H7 (cell line): ENCODE measurements at regions not wholly inside any gene's neighbourhood (a gene's known extent, or its start where the extent isn't known, plus 50 kb on each side); places are given as distances from the start of the nearest gene placed in this dataset.

Source experiments
- DNase-seq: peaks from one replicate; pipeline ENCODE4 v3.0.0; 2012
- H3K27me3 ChIP-seq: 2 replicates; pipeline ENCODE4 v1.6.0; 2011; ENCODE audit warnings: mild to moderate bottlenecking, low read length; ENCODE audit not compliant: control insufficient read depth, insufficient read depth
- H3K36me3 ChIP-seq: replicated peaks from 2 replicates; pipeline ENCODE4 v1.5.1; 2011; ENCODE audit warnings: low read length; ENCODE audit not compliant: control insufficient read depth, insufficient read depth
- H3K4me3 ChIP-seq: 2 replicates; pipeline ENCODE4 v1.5.1; 2011; ENCODE audit warnings: low read depth, mild to moderate bottlenecking, control low read depth, low read length, moderate library complexity; ENCODE audit not compliant: insufficient read depth

DNA sequence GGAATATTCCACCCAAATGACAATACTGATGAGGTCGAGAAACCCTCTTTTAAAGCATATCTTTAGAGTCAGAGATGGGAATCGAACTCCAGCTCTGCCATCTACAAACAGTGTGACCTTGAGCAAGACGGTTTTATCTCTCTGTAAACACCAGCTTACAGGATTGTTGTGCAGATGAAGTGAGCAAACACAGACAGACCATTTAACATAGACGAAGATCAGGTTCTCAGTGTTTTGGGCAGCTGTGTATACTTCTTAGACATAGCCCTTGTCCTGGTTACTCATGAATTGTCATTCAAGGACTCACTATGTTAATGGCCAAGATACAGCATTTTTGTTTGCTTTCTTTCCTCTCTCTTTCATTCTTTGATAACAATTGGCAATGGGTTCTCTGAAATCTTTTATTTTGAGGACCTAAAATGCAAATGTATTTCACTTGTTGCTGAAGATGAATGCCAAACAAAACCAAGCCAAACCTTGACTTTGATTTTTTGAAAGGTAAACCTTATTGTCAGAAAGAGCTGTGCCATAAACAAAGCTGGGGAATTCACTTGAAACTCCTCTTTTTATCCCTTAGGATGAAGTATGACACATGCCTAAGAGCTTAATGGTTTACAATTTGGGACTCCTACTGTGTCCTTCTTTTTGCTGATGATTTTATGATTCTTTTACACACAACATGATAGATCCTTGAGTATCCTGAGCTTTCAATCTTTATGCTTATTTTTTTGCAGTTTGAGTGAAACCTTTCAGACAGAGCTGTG, 250.0 kb upstream of the PDZRN3 start:
- peak; percentile 3 for DNase-seq

DNA sequence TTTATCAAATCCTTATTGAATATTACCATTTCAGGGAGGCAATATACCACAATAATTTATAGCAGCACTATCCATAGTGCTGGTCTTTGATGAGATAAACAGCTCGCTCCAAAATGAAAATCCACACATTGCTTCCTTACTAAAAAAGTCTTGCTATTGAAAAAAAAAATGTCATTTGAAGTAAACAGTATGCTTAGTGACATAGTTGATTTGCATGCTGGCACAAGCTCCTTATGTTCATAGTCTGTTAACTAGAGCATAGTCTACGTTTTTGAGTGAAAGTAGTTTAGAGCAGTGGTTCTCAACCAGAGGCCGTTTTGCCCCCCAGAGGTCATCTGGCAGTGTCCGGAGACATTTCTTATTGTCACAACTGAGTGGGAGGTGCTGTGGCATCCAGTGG, 249.4 kb upstream of the PDZRN3 start:
- H3K27me3 ChIP-seq, result no peaks in the 10 kb centered on the region
- H3K4me3 ChIP-seq, result no peak overlapping the region
- no peak for DNase-seq
- H3K36me3 ChIP-seq, result no peaks in the 10 kb centered on the region

More for the DNA sequence above, 250.0 kb upstream of the PDZRN3 start:
- no peaks in the 10 kb centered on the region for H3K27me3 ChIP-seq
- H3K4me3 ChIP-seq, result no peak overlapping the region
- no peaks in the 10 kb centered on the region for H3K36me3 ChIP-seq

DNA sequence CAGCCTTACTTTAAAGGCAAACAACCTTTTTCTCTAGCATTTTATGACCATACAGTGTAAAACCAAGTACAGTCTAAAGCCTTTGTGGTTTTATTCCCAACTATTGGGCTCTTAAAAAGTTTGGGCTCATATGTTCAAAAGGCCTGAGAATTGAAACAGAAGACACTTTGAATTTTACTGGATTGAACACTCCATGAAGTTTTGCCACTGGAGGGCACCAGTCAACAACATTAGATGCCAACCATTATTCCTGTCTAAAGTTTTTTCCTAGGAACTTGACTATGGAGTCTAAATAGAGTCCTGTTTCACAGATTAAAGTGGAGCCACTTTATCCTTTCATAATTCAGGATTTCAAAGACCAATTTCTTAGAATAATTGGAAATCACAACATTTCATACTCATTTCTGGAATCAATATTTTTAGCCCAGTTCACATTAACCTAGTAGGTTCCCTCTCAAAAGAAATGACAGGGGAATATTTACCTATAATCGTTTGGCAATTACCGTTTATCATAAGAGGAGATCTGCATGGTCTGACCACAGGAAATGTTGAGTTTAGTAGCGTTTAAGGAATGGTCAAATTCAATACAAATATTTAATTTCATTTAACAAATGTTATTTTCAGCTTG, 244.1 kb upstream of the PDZRN3 start:
- Histone ChIP-seq H3K4me3 (no peak overlapping the region), H3K27me3 (no peaks in the 10 kb centered on the region), H3K36me3 (no peaks in the 10 kb centered on the region)
- DNase-seq, result peak; percentile 34

DNA sequence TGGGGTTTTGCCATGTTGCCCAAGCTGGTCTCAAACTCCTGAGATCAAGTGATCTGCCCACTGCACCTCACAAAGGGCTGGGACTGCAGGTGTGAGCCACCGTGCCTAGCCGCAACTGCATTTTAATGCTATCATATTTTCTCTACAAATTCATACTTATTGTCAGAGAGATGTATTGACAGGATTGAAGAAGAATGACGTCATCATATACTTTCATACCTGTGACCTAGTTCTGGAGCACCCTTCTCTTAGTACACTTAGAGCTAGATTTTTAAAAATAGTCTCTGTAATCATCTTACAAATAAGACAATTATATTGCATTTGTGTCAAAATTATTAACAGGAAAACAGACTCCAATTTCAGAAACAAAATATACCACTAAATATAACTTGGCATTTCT, 242.8 kb upstream of the PDZRN3 start:
- Histone ChIP-seq H3K36me3 (no peaks in the 10 kb centered on the region), H3K4me3 (no peak overlapping the region), H3K27me3 (no peaks in the 10 kb centered on the region)
- DNase-seq, result no peak

DNA sequence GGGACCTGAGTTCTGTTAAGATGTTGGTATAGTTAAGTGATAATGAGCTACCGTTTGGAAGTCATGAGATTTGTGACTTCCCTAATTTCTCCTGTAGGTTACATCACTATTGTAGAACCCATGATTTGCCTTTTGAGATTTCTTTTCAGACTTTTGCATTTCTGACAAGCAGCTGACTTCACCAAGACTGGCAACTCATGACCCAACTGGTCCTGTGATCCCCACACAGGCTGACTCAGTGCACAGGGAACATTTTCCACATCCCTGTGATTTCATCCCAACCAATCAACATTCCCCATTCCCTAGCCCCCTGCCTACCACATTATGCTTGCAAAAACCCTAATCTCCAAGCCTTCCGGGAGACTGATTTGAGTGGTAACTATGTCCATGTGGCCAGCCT, 242.1 kb upstream of the PDZRN3 start:
- no peak overlapping the region for H3K4me3 ChIP-seq
- no peaks in the 10 kb centered on the region for H3K27me3 ChIP-seq
- no peaks in the 10 kb centered on the region for H3K36me3 ChIP-seq
- DNase-seq, result no peak

DNA sequence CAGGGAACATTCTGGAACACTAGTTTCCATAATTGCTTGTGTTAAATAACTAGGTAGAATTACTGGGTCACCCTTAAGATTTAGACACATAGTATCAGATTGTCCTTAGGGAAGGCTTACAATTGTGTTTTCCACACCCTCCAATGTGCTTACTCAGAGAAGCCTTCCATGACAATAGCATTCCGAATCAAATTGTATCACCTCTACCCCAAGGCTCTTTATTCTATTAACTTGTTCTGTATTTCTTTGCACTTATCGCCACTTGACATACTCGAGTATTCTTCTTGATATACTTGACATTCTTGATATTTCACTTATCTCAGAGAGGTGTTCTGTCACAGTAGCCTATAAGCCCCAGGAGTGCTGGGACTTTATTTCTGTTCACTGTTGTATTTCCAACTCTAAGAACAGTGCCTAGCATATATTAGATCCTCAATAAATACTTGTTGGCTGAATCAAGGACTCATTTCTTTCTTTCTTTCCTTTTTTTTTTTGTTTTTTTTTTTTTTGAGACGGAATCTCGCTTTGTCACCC, 238.9 kb upstream of the PDZRN3 start:
- H3K4me3 ChIP-seq, result no peak overlapping the region
- no peak for DNase-seq

DNA sequence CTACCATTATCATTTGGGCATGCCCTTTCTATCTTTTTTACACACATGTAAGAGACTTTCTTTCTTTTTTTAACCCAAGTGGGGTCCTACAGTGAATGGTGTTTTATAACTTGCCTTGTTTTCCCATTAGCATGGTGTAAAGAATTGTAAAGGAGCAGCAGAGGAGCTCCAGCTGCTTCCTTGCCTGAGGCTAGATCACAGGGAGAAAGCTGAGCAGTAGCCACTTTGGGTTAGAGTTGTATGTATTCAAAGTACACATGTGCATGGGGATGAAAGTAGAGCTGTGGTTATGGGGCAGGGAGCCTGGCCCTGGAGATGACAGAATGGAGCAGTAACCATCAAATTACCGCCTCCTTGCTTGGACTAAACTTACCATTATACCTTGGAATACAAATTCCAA, 231.1 kb upstream of the PDZRN3 start:
- DNase-seq, result no peak
- no peak overlapping the region for H3K4me3 ChIP-seq
- no peaks in the 10 kb centered on the region; the same call in 1 of the 2 replicates for H3K36me3 ChIP-seq
- H3K27me3 ChIP-seq, result no peaks in the 10 kb centered on the region

More for the DNA sequence above, 238.9 kb upstream of the PDZRN3 start:
- no peaks in the 10 kb centered on the region for H3K36me3 ChIP-seq
- no peaks in the 10 kb centered on the region for H3K27me3 ChIP-seq

DNA sequence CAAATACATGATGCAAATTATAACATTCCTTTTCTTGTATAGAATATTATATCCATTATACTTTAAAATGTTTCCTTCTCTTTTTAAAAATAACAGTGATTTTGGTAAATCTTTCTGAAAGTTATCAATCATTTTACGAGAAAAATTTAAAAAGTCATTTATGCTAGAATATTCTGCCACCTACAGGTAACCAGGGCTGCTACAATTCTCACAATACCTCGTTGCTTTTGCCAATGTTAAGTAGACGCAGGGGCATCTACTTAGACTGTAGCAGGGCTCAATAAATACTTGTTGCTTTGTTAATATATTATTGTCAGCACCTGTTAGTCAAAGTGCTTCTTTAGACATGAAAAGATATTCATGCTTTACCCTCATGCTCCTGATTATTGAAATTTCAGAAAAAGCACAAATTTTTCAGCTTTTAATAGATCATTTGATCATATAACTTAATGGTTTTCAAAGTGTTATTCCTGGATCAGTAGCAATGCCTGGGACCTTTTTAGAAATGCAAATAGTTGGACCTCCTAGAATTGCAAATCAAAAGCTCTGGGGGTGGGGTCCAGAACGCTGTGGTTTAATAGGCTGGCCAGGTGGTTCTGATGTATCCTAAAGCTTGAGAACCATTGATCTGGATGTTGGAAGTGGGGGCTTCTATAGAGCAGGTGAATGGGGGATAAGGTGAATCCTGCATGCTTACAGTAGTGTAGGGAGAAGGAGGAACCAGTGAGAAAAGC, 223.6 kb upstream of the PDZRN3 start:
- no peaks in the 10 kb centered on the region for H3K27me3 ChIP-seq
- DNase-seq, result peak; percentile 13

DNA sequence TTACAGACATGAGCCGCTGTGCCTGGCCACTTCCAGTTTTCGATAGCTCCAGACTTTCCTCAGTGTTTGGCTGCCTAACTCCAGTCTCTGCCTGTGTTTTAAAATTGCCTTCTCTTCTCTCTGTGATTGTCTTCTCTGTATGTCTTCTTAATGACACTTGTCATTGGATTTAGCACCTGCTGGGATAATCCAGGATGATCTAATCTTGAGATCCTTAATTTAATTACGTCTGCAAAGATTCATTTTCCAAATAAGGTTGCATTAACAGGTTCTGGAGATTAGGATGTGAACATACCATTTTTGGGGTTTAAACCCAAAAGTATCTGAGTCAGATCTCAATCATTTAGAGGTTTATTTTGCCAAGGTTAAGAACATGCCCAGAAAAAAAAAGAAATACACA, 222.2 kb upstream of the PDZRN3 start:
- no peak for DNase-seq
- no peaks in the 10 kb centered on the region; the same call in 1 of the 2 replicates for H3K36me3 ChIP-seq
- no peak overlapping the region for H3K4me3 ChIP-seq
- H3K27me3 ChIP-seq, result no peaks in the 10 kb centered on the region

More for the DNA sequence above, 223.6 kb upstream of the PDZRN3 start:
- no peak overlapping the region for H3K4me3 ChIP-seq
- H3K36me3 ChIP-seq, result no peaks in the 10 kb centered on the region; the same call in 1 of the 2 replicates

DNA sequence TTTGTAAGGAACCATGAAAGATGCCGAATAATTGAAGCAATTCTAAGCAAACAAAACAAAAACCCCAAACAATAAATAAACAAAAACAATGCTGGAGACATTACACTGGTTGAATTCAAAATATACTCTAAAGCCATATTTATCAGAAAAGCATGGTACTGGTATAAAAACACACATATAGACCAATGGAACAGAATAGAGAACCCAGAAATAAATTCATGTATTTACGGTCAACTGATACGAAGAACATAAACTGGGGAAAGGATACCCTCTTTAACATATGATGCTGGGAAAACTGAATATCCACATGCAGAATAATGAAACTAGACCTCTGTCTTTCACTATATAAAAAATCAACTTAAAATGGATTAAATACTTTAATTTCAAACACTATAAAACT, 214.3 kb upstream of the PDZRN3 start:
- Histone ChIP-seq H3K36me3 (no peaks in the 10 kb centered on the region), H3K4me3 (no peak overlapping the region), H3K27me3 (no peaks in the 10 kb centered on the region)
- no peak for DNase-seq

DNA sequence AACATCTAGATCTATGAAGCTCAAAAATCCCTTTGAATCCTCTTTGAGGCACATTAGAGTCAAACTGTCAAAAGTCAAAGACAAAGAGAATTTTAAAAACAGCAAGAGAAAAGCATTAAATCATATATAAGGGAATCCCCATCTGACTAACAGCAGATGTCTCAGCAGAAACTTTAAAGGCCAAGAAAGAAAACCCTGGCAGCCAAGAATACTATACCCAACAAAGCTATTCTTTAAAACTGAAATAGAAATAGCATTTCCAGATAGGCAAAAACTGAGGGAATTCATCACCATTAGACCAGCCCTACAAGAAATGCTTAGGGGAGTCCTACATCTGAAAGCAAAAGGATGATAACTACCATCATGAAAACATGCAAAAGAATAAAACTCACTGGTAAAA, 211.2 kb upstream of the PDZRN3 start:
- no peak for DNase-seq
- Histone ChIP-seq H3K27me3 (no peaks in the 10 kb centered on the region), H3K4me3 (no peak overlapping the region), H3K36me3 (no peaks in the 10 kb centered on the region)

DNA sequence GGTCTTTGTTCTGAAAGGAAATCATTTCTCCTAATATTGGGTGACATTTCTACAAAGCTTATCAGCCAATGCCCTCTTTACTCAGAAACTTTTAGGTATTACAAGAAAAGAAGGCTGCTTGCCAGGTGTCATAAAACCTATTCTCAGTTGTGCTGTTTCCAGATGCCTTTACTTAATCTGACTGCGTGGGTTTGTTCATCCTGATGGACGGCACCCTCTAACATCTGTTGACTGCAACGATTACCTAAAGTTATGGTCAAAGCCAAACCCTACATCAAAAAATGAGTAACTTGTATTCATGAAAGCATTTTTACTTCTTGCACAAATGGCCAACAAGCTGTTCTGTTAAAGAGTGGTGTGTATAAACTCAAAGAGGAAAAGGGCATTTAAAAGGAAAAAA, 207.7 kb upstream of the PDZRN3 start:
- Histone ChIP-seq H3K36me3 (no peaks in the 10 kb centered on the region), H3K4me3 (no peak overlapping the region), H3K27me3 (no peaks in the 10 kb centered on the region)
- no peak for DNase-seq

DNA sequence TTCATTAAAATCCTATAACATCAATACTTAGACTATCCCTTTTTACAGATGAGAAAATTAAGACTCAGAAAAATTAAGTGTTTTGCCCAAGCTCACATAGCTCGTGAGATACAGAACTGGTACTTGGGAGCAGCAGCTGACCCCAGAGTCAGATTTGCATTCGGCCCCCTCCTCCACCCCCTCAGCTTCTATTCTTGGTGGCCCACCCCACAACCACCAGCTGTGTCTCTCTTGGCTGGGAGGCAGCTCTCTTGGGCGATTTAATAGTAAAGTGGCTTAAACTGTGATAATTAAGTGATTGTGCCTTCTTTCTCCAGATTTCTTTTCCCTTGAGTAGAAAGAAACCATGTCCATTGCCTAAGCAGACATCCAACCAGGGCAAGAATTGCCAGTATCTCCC, 203.6 kb upstream of the PDZRN3 start:
- Histone ChIP-seq H3K4me3 (no peak overlapping the region), H3K27me3 (no peaks in the 10 kb centered on the region), H3K36me3 (no peaks in the 10 kb centered on the region)
- DNase-seq, result no peak

DNA sequence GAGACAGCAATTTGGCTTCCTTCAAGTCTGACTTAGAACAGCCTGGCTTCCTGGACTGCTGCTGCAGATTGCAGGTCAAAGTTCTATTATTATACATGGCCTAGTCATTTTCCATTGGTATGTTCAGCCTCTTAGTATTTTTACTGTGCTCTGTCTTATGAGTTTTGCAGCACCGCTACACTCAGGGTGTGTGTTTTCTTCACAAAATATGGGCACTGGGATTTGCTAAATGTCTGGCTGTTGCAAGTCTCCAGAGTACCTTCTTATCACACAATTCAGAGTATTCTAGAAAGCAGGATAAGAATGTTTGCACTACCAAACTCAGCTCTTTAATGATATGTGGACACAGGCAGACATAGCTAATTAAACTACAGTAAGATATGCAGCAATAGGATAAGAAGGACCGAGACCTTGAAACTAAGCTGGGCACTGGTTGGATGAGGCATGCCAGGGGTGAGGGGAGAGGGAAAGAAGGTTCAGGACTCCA, 203.0 kb upstream of the PDZRN3 start:
- no peak overlapping the region for H3K4me3 ChIP-seq
- H3K27me3 ChIP-seq, result no peaks in the 10 kb centered on the region
- H3K36me3 ChIP-seq, result no peaks in the 10 kb centered on the region
- no peak for DNase-seq
